Esophagus squamous epithelium (tissue), 4 donors: ENCODE measurements at regions not wholly inside any gene's neighbourhood (a gene's known extent, or its start where the extent isn't known, plus 50 kb on each side); places are given as distances from the start of the nearest gene placed in this dataset.

Experiments used
- POLR2A ChIP-seq, 4 donors: fragments of 450-650 bp; IDR thresholded peaks; one replicate each; pipeline ENCODE4 v1.6.1; 2017; ENCODE audit warnings: antibody characterized with exemption in 4 of 4, mild to moderate bottlenecking in 4 of 4, moderate library complexity in 3 of 4
- TF ChIP-seq, protein P1 (sequence below), 6 experiments: fragments of 450-650 bp in 4 of 6; fragments of 200-600 bp in 2 of 6; sonication (generic) in 2 of 6; IDR thresholded peaks; one replicate each; pipeline ENCODE4 v1.5.1; 2016 to 2019; ENCODE audit warnings: antibody characterized with exemption in 6 of 6, mild to moderate bottlenecking in 4 of 6, moderate library complexity in 4 of 6

DNA sequence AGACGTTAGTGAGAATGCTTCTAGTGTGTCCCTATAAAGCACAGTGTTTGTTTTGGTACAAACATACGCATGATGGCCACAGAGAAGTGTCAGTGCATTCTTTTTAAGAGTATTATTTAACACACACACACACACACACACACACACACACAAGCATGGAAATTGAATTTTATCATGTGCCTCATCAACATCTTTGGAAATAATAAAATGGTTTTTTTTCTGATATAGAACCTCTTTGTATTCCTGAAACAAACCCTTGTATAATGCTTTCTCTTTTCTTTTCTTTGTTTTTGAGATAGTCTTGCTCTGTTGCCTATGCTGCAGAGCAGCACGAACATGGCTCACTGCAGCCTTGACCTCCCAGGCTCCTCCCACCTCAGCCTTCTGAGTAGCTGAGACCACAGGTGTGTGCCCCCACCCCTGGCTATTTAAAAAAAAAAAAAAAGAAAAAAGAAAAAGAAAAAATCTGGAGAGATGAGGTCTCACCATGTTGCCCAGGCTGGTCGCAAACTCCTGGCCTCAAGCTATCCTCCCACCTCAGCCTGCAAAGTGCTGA is 116.2 kb upstream of the SYNDIG1 start:
- no peak for TF ChIP-seq POLR2A (IDR thresholded peaks at IDR 0.05)
- TF ChIP-seq, protein P1, sequence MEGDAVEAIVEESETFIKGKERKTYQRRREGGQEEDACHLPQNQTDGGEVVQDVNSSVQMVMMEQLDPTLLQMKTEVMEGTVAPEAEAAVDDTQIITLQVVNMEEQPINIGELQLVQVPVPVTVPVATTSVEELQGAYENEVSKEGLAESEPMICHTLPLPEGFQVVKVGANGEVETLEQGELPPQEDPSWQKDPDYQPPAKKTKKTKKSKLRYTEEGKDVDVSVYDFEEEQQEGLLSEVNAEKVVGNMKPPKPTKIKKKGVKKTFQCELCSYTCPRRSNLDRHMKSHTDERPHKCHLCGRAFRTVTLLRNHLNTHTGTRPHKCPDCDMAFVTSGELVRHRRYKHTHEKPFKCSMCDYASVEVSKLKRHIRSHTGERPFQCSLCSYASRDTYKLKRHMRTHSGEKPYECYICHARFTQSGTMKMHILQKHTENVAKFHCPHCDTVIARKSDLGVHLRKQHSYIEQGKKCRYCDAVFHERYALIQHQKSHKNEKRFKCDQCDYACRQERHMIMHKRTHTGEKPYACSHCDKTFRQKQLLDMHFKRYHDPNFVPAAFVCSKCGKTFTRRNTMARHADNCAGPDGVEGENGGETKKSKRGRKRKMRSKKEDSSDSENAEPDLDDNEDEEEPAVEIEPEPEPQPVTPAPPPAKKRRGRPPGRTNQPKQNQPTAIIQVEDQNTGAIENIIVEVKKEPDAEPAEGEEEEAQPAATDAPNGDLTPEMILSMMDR (IDR thresholded peaks at IDR 0.05): no peak
